GF-D8 (cell line): ENCODE measurements at regions not wholly inside any gene's neighbourhood (a gene's known extent, or its start where the extent isn't known, plus 50 kb on each side); places are given as distances from the start of the nearest gene placed in this dataset.
A peak's percentile ranks its signal among the peaks of the same experiment; 100 is the strongest.

Experiments
- DNase-seq: peaks from one replicate; lab custom pipeline; 2025; lab: John Stamatoyannopoulos, UW

GRCh38 chrX:9317176-9317575, 147.7 kb upstream of the TBL1X start:
- DNase-seq: no peak

GRCh38 chrX:9318213-9318612, 146.6 kb upstream of the TBL1X start:
- DNase-seq: no peak

- DNase-seq: no peak
Observed at GRCh38 chrX:9318766-9319165, 146.1 kb upstream of the TBL1X start.

- no peak for DNase-seq
Observed at GRCh38 chrX:9320940-9321339, 143.9 kb upstream of the TBL1X start.

GRCh38 chrX:9324676-9325075, 140.2 kb upstream of the TBL1X start:
- DNase-seq: no peak

- DNase-seq: no peak
Observed at GRCh38 chrX:9326369-9326768, 138.5 kb upstream of the TBL1X start.

- DNase-seq: no peak
Observed at GRCh38 chrX:9327086-9327746, 137.6 kb upstream of the TBL1X start.

- DNase-seq: no peak
Observed at GRCh38 chrX:9327747-9328145, 137.1 kb upstream of the TBL1X start.

- DNase-seq: no peak
Observed at GRCh38 chrX:9329056-9329455, 135.8 kb upstream of the TBL1X start.

GRCh38 chrX:9330249-9330982, 134.4 kb upstream of the TBL1X start:
- DNase-seq: no peak

GRCh38 chrX:9333873-9334560, 130.8 kb upstream of the TBL1X start:
- no peak for DNase-seq

- no peak for DNase-seq
Observed at GRCh38 chrX:9335251-9335650, 129.6 kb upstream of the TBL1X start.

GRCh38 chrX:9336456-9336855, 128.4 kb upstream of the TBL1X start:
- no peak for DNase-seq

- DNase-seq: no peak
Observed at GRCh38 chrX:9337046-9337445, 127.8 kb upstream of the TBL1X start.

- DNase-seq: no peak
Observed at GRCh38 chrX:9338986-9339385, 125.9 kb upstream of the TBL1X start.

- DNase-seq: no peak
Observed at GRCh38 chrX:9339603-9340491, 125.0 kb upstream of the TBL1X start.

- DNase-seq: peak; percentile 72
Observed at GRCh38 chrX:9340598-9341290, 124.1 kb upstream of the TBL1X start.

GRCh38 chrX:9341291-9342201, 123.3 kb upstream of the TBL1X start:
- peak; percentile 66 for DNase-seq

- DNase-seq: peak; percentile 21
Observed at GRCh38 chrX:9342561-9343051, 122.3 kb upstream of the TBL1X start.

- DNase-seq: no peak
Observed at GRCh38 chrX:9343971-9344370, 120.9 kb upstream of the TBL1X start.
